ENCODE measurements at regions not wholly inside any gene's neighbourhood (a gene's known extent, or its start where the extent isn't known, plus 50 kb on each side); places are given as distances from the start of the nearest gene placed in this dataset.
"Not testable (repeated sequence)": the region's sequence is repeated elsewhere in the genome, so short reads cannot be mapped to it uniquely, and the experiment has no call there.

- Histone ChIP-seq H3K27me3 (peaks cover 0 to 36% of the 10 kb centered on the region in 2 donors), H3K9me3 (no peaks in the 10 kb centered on the region), H3K36me3 (no peaks in the 10 kb centered on the region), H3K4me3 (no peak overlapping the region), H3K4me1 (no peaks in the 10 kb centered on the region), H3K27ac (no peak overlapping the region)
- no peak for DNase-seq
- TF ChIP-seq CTCF (IDR thresholded peaks at IDR 0.05) = no peak
- ATAC-seq = no peak
- intact Hi-C loops (cut with DNase I) = no loop called here
Observed at GRCh38 chr19:29884466-29884865, 57.6 kb upstream of the URI1 start.

- H3K27ac ChIP-seq; intact Hi-C loops (cut with DNase I); H3K36me3 ChIP-seq; H3K9me3 ChIP-seq; ATAC-seq; H3K4me3 ChIP-seq; H3K4me1 ChIP-seq; DNase-seq: not testable (repeated sequence)
- peaks cover 0 to 21% of the 10 kb centered on the region in 2 donors for H3K27me3 ChIP-seq
Observed at GRCh38 chr19:29886106-29886505, 55.9 kb upstream of the URI1 start.

- TF ChIP-seq CTCF (IDR thresholded peaks at IDR 0.05) = no peak
- intact Hi-C loops (cut with DNase I) = no loop called here
- no peaks in the 10 kb centered on the region for H3K4me1 ChIP-seq
- no peak for ATAC-seq
- no peak overlapping the region for H3K4me3 ChIP-seq
- H3K9me3 ChIP-seq = no peaks in the 10 kb centered on the region
- H3K27me3 ChIP-seq = peaks cover 0 to 16% of the 10 kb centered on the region in 2 donors
- no peaks in the 10 kb centered on the region for H3K36me3 ChIP-seq
- no peak overlapping the region for H3K27ac ChIP-seq
- DNase-seq = no peak
Observed at GRCh38 chr19:29886586-29886985, 55.5 kb upstream of the URI1 start.

GRCh38 chr19:29887442-29887855 lies 54.6 kb upstream of the URI1 start:
- Histone ChIP-seq H3K27ac (no peak overlapping the region), H3K4me3 (no peak overlapping the region), H3K4me1 (no peaks in the 10 kb centered on the region), H3K27me3 (peaks cover 0 to 9% of the 10 kb centered on the region in 2 donors), H3K9me3 (no peaks in the 10 kb centered on the region), H3K36me3 (no peaks in the 10 kb centered on the region)
- DNase-seq (peak in 1 of 4 donors; percentile 33), ATAC-seq (peak; percentile 43)
- no peak for TF ChIP-seq CTCF (IDR thresholded peaks at IDR 0.05)
- intact Hi-C loops (cut with DNase I) = no loop called here

GRCh38 chr19:29888047-29888446 lies 54.0 kb upstream of the URI1 start:
- ATAC-seq; H3K27me3 ChIP-seq; DNase-seq; H3K4me1 ChIP-seq; H3K4me3 ChIP-seq; H3K27ac ChIP-seq; H3K36me3 ChIP-seq; H3K9me3 ChIP-seq; intact Hi-C loops (cut with DNase I): not testable (repeated sequence)

- ATAC-seq (no peak), DNase-seq (no peak)
- Histone ChIP-seq H3K4me3 (no peak overlapping the region), H3K9me3 (no peaks in the 10 kb centered on the region), H3K27ac (no peak overlapping the region), H3K27me3 (no peaks in the 10 kb centered on the region), H3K36me3 (no peaks in the 10 kb centered on the region), H3K4me1 (no peaks in the 10 kb centered on the region)
- TF ChIP-seq CTCF (IDR thresholded peaks at IDR 0.05) = no peak
- intact Hi-C loops (cut with DNase I) = no loop called here
Observed at GRCh38 chr19:29889702-29890101, 52.3 kb upstream of the URI1 start.

All from left lung (tissue), 4 donors.